H1 (cell line): ENCODE measurements at regions not wholly inside any gene's neighbourhood (a gene's known extent, or its start where the extent isn't known, plus 50 kb on each side); places are given as distances from the start of the nearest gene placed in this dataset.

Experiments
- CTCF ChIA-PET: fragments of 300-600 bp; sonication (Branson Sonifier 250); formaldehyde crosslinking; loops from one replicate; lab custom pipeline; 2021; ENCODE audit not compliant: partially characterized antibody; lab: Charles Lee
- POLR2A ChIA-PET: fragments of 300-600 bp; sonication (Branson Sonifier 250); formaldehyde crosslinking; loops from one replicate; lab custom pipeline; 2021; ENCODE audit warnings: inconsistent platforms; ENCODE audit not compliant: partially characterized antibody; lab: Charles Lee
- DNase-seq, 2 experiments: peaks; one replicate each; pipeline versions ENCODE4 v3.0.0 to v3.0.0-alpha.2; 2010 to 2022; ENCODE audit warnings: low spot score in 2 of 2, low read depth in 1 of 2, mixed read lengths in 1 of 2
- FAIRE-seq: peaks from 2 replicates; lab custom pipeline; 2011; peaks lifted over from hg19 to GRCh38; lab: Jason Lieb, UNC
- H2AFZ ChIP-seq: 2 replicates; pipeline ENCODE4 v1.8.1; 2012; ENCODE audit warnings: low read length, inconsistent platforms
- H2AK5ac ChIP-seq: 2 replicates; pipeline ENCODE4 v1.6.1; 2013; ENCODE audit warnings: low read depth, low read length
- H2BK120ac ChIP-seq: replicated peaks from 2 replicates; pipeline ENCODE3; 2013; ENCODE audit warnings: low read depth, low read length, inconsistent platforms
- H2BK12ac ChIP-seq: 2 replicates; pipeline ENCODE4 v1.6.1; 2013; ENCODE audit warnings: low read depth, low read length
- H2BK15ac ChIP-seq: 2 replicates; pipeline ENCODE4 v1.6.1; 2013; ENCODE audit warnings: low read length
- H2BK20ac ChIP-seq: 2 replicates; pipeline ENCODE4 v1.6.1; 2013; ENCODE audit warnings: low read length
- H2BK5ac ChIP-seq: 2 replicates; pipeline ENCODE4 v1.6.1; 2013; ENCODE audit warnings: low read depth, low read length
- H3K14ac ChIP-seq: 2 replicates; pipeline ENCODE4 v1.6.1; 2013; ENCODE audit warnings: inconsistent platforms; ENCODE audit not compliant: insufficient read length
- H3K18ac ChIP-seq: 2 replicates; pipeline ENCODE4 v1.6.1; 2013; ENCODE audit warnings: low read length; ENCODE audit errors: extremely low read depth
- H3K23ac ChIP-seq: 2 replicates; pipeline ENCODE4 v1.6.1; 2013; ENCODE audit warnings: inconsistent platforms; ENCODE audit not compliant: insufficient read length
- H3K23me2 ChIP-seq: 2 replicates; pipeline ENCODE4 v1.6.1; 2013; ENCODE audit warnings: low read depth, low read length
- H3K27ac ChIP-seq: 2 replicates; pipeline ENCODE4 v1.6.1; 2011; ENCODE audit warnings: low read depth, low read length, inconsistent platforms
- H3K27me3 ChIP-seq, 4 experiments: replicated peaks in 1 of 4; 1 replicate in 1 of 4; 2 replicates in 3 of 4; pipeline versions ENCODE4 v1.6.1 to v1.8.1; 2011 to 2013; ENCODE audit warnings: low read length in 3 of 4, mild to moderate bottlenecking in 3 of 4, inconsistent platforms in 2 of 4, mixed read lengths in 2 of 4, moderate library complexity in 1 of 4; ENCODE audit not compliant: control insufficient read depth in 3 of 4, insufficient read depth in 3 of 4; ENCODE audit errors: extremely low read depth in 1 of 4
- H3K36me3 ChIP-seq, 4 experiments: 2 replicates each; pipeline versions ENCODE4 v1.6.1 to v1.8.1; 2011 to 2013; ENCODE audit warnings: mild to moderate bottlenecking in 4 of 4, low read length in 3 of 4, moderate library complexity in 2 of 4, control low read depth in 1 of 4, inconsistent platforms in 1 of 4; ENCODE audit not compliant: insufficient read depth in 4 of 4, control insufficient read depth in 2 of 4
- H3K4ac ChIP-seq: replicated peaks from 2 replicates; pipeline ENCODE3; 2013; ENCODE audit warnings: low read length, low read depth, mixed read lengths, inconsistent platforms; ENCODE audit not compliant: insufficient read length
- H3K4me1 ChIP-seq, 4 experiments: replicated peaks in 1 of 4; 1 replicate in 1 of 4; 2 replicates in 3 of 4; pipeline versions ENCODE4 v1.6.1 to v1.8.1; 2011 to 2013; ENCODE audit warnings: low read length in 3 of 4, inconsistent platforms in 2 of 4, mixed read lengths in 1 of 4; ENCODE audit not compliant: insufficient read depth in 4 of 4, control insufficient read depth in 3 of 4
- H3K4me2 ChIP-seq, 2 experiments: 2 replicates each; pipeline versions ENCODE4 v1.6.1 to v1.8.1; 2011 to 2013; ENCODE audit warnings: low read depth in 2 of 2, low read length in 2 of 2, control low read depth in 1 of 2, inconsistent platforms in 1 of 2, mild to moderate bottlenecking in 1 of 2; ENCODE audit not compliant: insufficient read depth in 1 of 2
- H3K4me3 ChIP-seq, 4 experiments: fragments of 200-600, 300-600 bp in 1 of 4; sonication (generic), shearing (Covaris generic), sonication (Bioruptor Twin) in 1 of 4; 2 replicates each; pipeline versions ENCODE4 v1.5.1 to v1.8.1; 2011 to 2016; ENCODE audit warnings: low read length in 4 of 4, low read depth in 3 of 4, control low read depth in 2 of 4, inconsistent platforms in 2 of 4, mild to moderate bottlenecking in 2 of 4, mixed read lengths in 1 of 4, moderate library complexity in 1 of 4; ENCODE audit not compliant: insufficient read depth in 2 of 4; ENCODE audit errors: extremely low read depth in 1 of 4
- H3K56ac ChIP-seq: replicated peaks from 2 replicates; pipeline ENCODE3; 2013; ENCODE audit warnings: low read depth, mild to moderate bottlenecking, mixed read lengths, low read length, inconsistent platforms; ENCODE audit not compliant: insufficient read length
- H3K79me1 ChIP-seq: 2 replicates; pipeline ENCODE4 v1.6.1; 2013; ENCODE audit warnings: low read depth, low read length, control low read depth
- H3K79me2 ChIP-seq, 2 experiments: 2 replicates each; pipeline versions ENCODE4 v1.6.1 to v1.8.1; 2012 to 2013; ENCODE audit warnings: low read length in 2 of 2, mild to moderate bottlenecking in 2 of 2, inconsistent platforms in 1 of 2; ENCODE audit not compliant: insufficient read depth in 2 of 2, control insufficient read depth in 1 of 2
- H3K9ac ChIP-seq, 4 experiments: replicated peaks in 1 of 4; 1 replicate in 1 of 4; 2 replicates in 3 of 4; pipeline versions ENCODE4 v1.6.1 to v1.8.1; 2011 to 2013; ENCODE audit warnings: low read depth in 3 of 4, low read length in 3 of 4, control low read depth in 2 of 4, mild to moderate bottlenecking in 2 of 4, moderate library complexity in 2 of 4, inconsistent platforms in 1 of 4; ENCODE audit errors: extremely low read depth in 1 of 4
- H3K9me3 ChIP-seq, 2 experiments: 2 replicates each; pipeline versions ENCODE4 v1.6.1 to v1.8.1; 2012 to 2013; ENCODE audit warnings: mild to moderate bottlenecking in 2 of 2, moderate library complexity in 2 of 2, control low read depth in 1 of 2, inconsistent platforms in 1 of 2, low read depth in 1 of 2, low read length in 1 of 2, mixed read lengths in 1 of 2; ENCODE audit not compliant: insufficient read depth in 2 of 2
- H4K20me1 ChIP-seq, 2 experiments: replicated peaks in 1 of 2; 2 replicates each; pipeline versions ENCODE3 to v1.8.1; 2011 to 2013; ENCODE audit warnings: inconsistent platforms in 2 of 2, low read length in 2 of 2, mild to moderate bottlenecking in 1 of 2; ENCODE audit not compliant: insufficient read depth in 2 of 2, control insufficient read depth in 1 of 2
- H4K5ac ChIP-seq: 2 replicates; pipeline ENCODE4 v1.6.1; 2013; ENCODE audit warnings: low read length, low read depth, mixed read lengths, inconsistent platforms; ENCODE audit not compliant: insufficient read length
- H4K8ac ChIP-seq: 2 replicates; pipeline ENCODE4 v1.8.0; 2013; ENCODE audit warnings: mild to moderate bottlenecking, moderate library complexity, low read length, inconsistent platforms; ENCODE audit not compliant: insufficient read depth; ENCODE audit errors: extremely low read depth
- H4K91ac ChIP-seq: replicated peaks from 2 replicates; pipeline ENCODE3; 2013; ENCODE audit warnings: low read length, mixed read lengths, inconsistent platforms; ENCODE audit not compliant: insufficient read length
- CHD2 ChIP-seq: IDR thresholded peaks from 2 replicates; pipeline ENCODE4 v1.6.1; 2012; ENCODE audit warnings: low read length, improper control_type of control experiment
- CREB1 ChIP-seq: IDR thresholded peaks from 2 replicates; pipeline ENCODE4 v1.6.1; 2012; ENCODE audit warnings: inconsistent platforms
- CTCF ChIP-seq, 3 experiments: IDR thresholded peaks; 1 replicate in 2 of 3; 2 replicates in 1 of 3; pipeline versions ENCODE4 v1.5.1 to v1.6.1; 2011; ENCODE audit warnings: low read length in 3 of 3, mild to moderate bottlenecking in 3 of 3, inconsistent platforms in 2 of 3, low read depth in 1 of 3, moderate library complexity in 1 of 3; ENCODE audit not compliant: insufficient read depth in 1 of 3; ENCODE audit errors: control extremely low read depth in 1 of 3
- JUN ChIP-seq: IDR thresholded peaks from 2 replicates; pipeline ENCODE4 v1.6.1; 2011; ENCODE audit warnings: low read depth, mild to moderate bottlenecking, improper control_type of control experiment, low read length
- WGBS, 2 experiments: shearing (Covaris generic) in 1 of 2; methylation state at CpG; one replicate each; pipeline versions ENCODE4 v1.1.6 to v1.1.7; 2013 to 2015; ENCODE audit warnings: low lambda C conversion rate in 2 of 2, mixed read lengths in 2 of 2, inconsistent platforms in 1 of 2, low coverage in 1 of 2, missing lambda C conversion rate in 1 of 2; ENCODE audit not compliant: insufficient replicate concordance in 2 of 2, insufficient coverage in 1 of 2, insufficient read length in 1 of 2; ENCODE audit errors: extremely low coverage in 1 of 2, missing lambda C conversion rate in 1 of 2; 5-methylcytosine and 5-hydroxymethylcytosine counted together

- POLR2A ChIA-PET: interaction anchor here (1.6 kb wide), 1 partner anchor 11 kb away, joined by 3 read pairs; no protein-coding TSS in a partner anchor
- 80% methylated on average over 10 of the region's 10 CpGs; no CpG with 5 or more reads in 1 of the 2 experiments for WGBS, 2 experiments
- DNase-seq: no peak
Measured at GRCh38 chr7:1316086-1316485, 83.4 kb downstream of the UNCX start.

More at GRCh38 chr7:1316086-1316485, 83.4 kb downstream of the UNCX start:
- Histone ChIP-seq H3K4me1 (no peaks in the 10 kb centered on the region; a peak in 3 of 7 replicates), H4K8ac (no peak overlapping the region), H3K79me2 (no peaks in the 10 kb centered on the region), H3K79me1 (no peaks in the 10 kb centered on the region), H3K4me2 (no peak overlapping the region), H2BK15ac (no peak overlapping the region), H2BK20ac (no peak overlapping the region), H2BK120ac (no peak overlapping the region), H3K27me3 (no peaks in the 10 kb centered on the region), H3K9ac (no peak overlapping the region), H3K4me3 (no peak overlapping the region), H4K91ac (no peak overlapping the region), H3K56ac (no peak overlapping the region), H3K14ac (no peak overlapping the region), H4K20me1 (peaks cover 0 to 3% of the 10 kb centered on the region in 2 experiments), H2BK5ac (no peak overlapping the region), H2AK5ac (no peak overlapping the region), H3K9me3 (no peaks in the 10 kb centered on the region), H3K18ac (no peak overlapping the region), H4K5ac (no peak overlapping the region), H2BK12ac (no peak overlapping the region), H3K23me2 (no peaks in the 10 kb centered on the region), H2AFZ (no peak overlapping the region), H3K36me3 (no peaks in the 10 kb centered on the region), H3K23ac (no peak overlapping the region), H3K27ac (no peak overlapping the region), H3K4ac (no peak overlapping the region)
- CTCF ChIA-PET: interaction anchor here (0.7 to 1.6 kb wide), 4 partner anchors 21 to 133 kb away, joined by 3 to 5 read pairs (median 4); no protein-coding TSS in a partner anchor
- no peak for FAIRE-seq
- no peak for TF ChIP-seq CTCF (IDR thresholded peaks at IDR 0.05; ENCODE audit: control extremely low read depth in 1 of 3, insufficient read depth in 1 of 3, low read depth in 1 of 3, low read length in 3 of 3)
- no peak for TF ChIP-seq CHD2
- TF ChIP-seq CREB1: no peak
- no peak for TF ChIP-seq JUN
